Epithelial cell of esophagus (primary cell): ENCODE measurements at regions not wholly inside any gene's neighbourhood (a gene's known extent, or its start where the extent isn't known, plus 50 kb on each side); places are given as distances from the start of the nearest gene placed in this dataset.

Experiments used
- DNase-seq: peaks from one replicate; pipeline ENCODE4 v3.0.0; 2010; ENCODE audit warnings: low read depth
- H3K4me3 ChIP-seq: 2 replicates; pipeline ENCODE4 v1.5.1; 2011; ENCODE audit warnings: mild to moderate bottlenecking, low read length, control low read depth
- CTCF ChIP-seq: IDR thresholded peaks from 2 replicates; pipeline ENCODE4 v1.5.1; 2011; ENCODE audit warnings: low read depth, mild to moderate bottlenecking, low read length, control low read depth, inconsistent platforms; ENCODE audit not compliant: insufficient read depth; ENCODE audit errors: missing control alignments

- TF ChIP-seq CTCF = no peak
- H3K4me3 ChIP-seq = no peak overlapping the region
- DNase-seq = no peak
Measured at GRCh38 chr14:54121466-54122027, 164.9 kb upstream of the BMP4 start.

- DNase-seq = no peak
- TF ChIP-seq CTCF = no peak
Measured at GRCh38 chr14:54123841-54124240, 167.2 kb upstream of the BMP4 start.

GRCh38 chr14:54125109-54125508 is 168.5 kb upstream of the BMP4 start:
- DNase-seq = no peak
- H3K4me3 ChIP-seq = no peak overlapping the region
- TF ChIP-seq CTCF = no peak

More at GRCh38 chr14:54123841-54124240, 167.2 kb upstream of the BMP4 start:
- no peak overlapping the region for H3K4me3 ChIP-seq

- H3K4me3 ChIP-seq = no peak overlapping the region
- TF ChIP-seq CTCF = no peak
- no peak for DNase-seq
Measured at GRCh38 chr14:54126947-54127346, 170.3 kb upstream of the BMP4 start.

- H3K4me3 ChIP-seq = no peak overlapping the region
- DNase-seq = no peak
- no peak for TF ChIP-seq CTCF
Measured at GRCh38 chr14:54127526-54127925, 170.9 kb upstream of the BMP4 start.

GRCh38 chr14:54129850-54130640 is 173.4 kb upstream of the BMP4 start:
- TF ChIP-seq CTCF = no peak
- H3K4me3 ChIP-seq = no peak overlapping the region
- DNase-seq = no peak

- no peak overlapping the region for H3K4me3 ChIP-seq
- TF ChIP-seq CTCF = no peak
- DNase-seq = no peak
Measured at GRCh38 chr14:54132496-54132895, 175.9 kb upstream of the BMP4 start.
